ENCODE measurements at regions not wholly inside any gene's neighbourhood (a gene's known extent, or its start where the extent isn't known, plus 50 kb on each side); places are given as distances from the start of the nearest gene placed in this dataset.

- DNase-seq (ENCODE audit: low read depth in 2 of 2) = no peak
- Histone ChIP-seq H3K9me3 (ENCODE audit: control insufficient read depth, insufficient read depth, low read depth, low read length) (no peaks in the 10 kb centered on the region), H3K36me3 (ENCODE audit: control insufficient read depth, insufficient read depth, low read length) (no peaks in the 10 kb centered on the region), H3K79me2 (ENCODE audit: control insufficient read depth, insufficient read depth, low read length) (no peaks in the 10 kb centered on the region), H3K4me3 (replicated peaks in 1 of 4; ENCODE audit: control extremely low read depth in 1 of 4, insufficient read depth in 1 of 4, low read depth in 3 of 4, low read length in 4 of 4) (no peak overlapping the region), H3K27ac (ENCODE audit: insufficient read depth, low read length) (no peak overlapping the region), H3K4me1 (ENCODE audit: control insufficient read depth, extremely low read depth, insufficient read depth, low read length) (no peaks in the 10 kb centered on the region), H2AFZ (ENCODE audit: low read length) (no peak overlapping the region), H3K9ac (ENCODE audit: insufficient read depth, low read length) (no peak overlapping the region), H3K4me2 (ENCODE audit: extremely low read depth, insufficient read depth, low read length) (no peak overlapping the region), H4K20me1 (ENCODE audit: control insufficient read depth, extremely low read depth, insufficient read depth, low read length) (no peaks in the 10 kb centered on the region), H3K27me3 (ENCODE audit: control insufficient read depth, insufficient read depth, low read length) (no peaks in the 10 kb centered on the region)
- no peak for TF ChIP-seq EZH2 (IDR thresholded peaks at IDR 0.05; ENCODE audit: low read length, missing control alignments)
- TF ChIP-seq CTCF (conservative IDR thresholded peaks at IDR 0.05 in 1 of 2, IDR thresholded peaks at IDR 0.05 in 1 of 2; ENCODE audit: low read depth in 1 of 2, low read length in 2 of 2) = no peak
These were observed 86.3 kb upstream of the HMGXB4 start for GRCh38 chr22:35170716-35171697.

GRCh38 chr22:35172442-35172841 lies 84.9 kb upstream of the HMGXB4 start:
- Histone ChIP-seq H3K27ac (ENCODE audit: insufficient read depth, low read length) (no peak overlapping the region), H4K20me1 (ENCODE audit: control insufficient read depth, extremely low read depth, insufficient read depth, low read length) (no peaks in the 10 kb centered on the region), H3K4me2 (ENCODE audit: extremely low read depth, insufficient read depth, low read length) (no peak overlapping the region), H2AFZ (ENCODE audit: low read length) (no peak overlapping the region), H3K79me2 (ENCODE audit: control insufficient read depth, insufficient read depth, low read length) (no peaks in the 10 kb centered on the region), H3K4me3 (replicated peaks in 1 of 4; ENCODE audit: control extremely low read depth in 1 of 4, insufficient read depth in 1 of 4, low read depth in 3 of 4, low read length in 4 of 4) (no peak overlapping the region), H3K27me3 (ENCODE audit: control insufficient read depth, insufficient read depth, low read length) (no peaks in the 10 kb centered on the region), H3K9ac (ENCODE audit: insufficient read depth, low read length) (no peak overlapping the region), H3K4me1 (ENCODE audit: control insufficient read depth, extremely low read depth, insufficient read depth, low read length) (no peaks in the 10 kb centered on the region), H3K9me3 (ENCODE audit: control insufficient read depth, insufficient read depth, low read depth, low read length) (no peaks in the 10 kb centered on the region), H3K36me3 (ENCODE audit: control insufficient read depth, insufficient read depth, low read length) (no peaks in the 10 kb centered on the region)
- DNase-seq (ENCODE audit: low read depth in 2 of 2) = no peak
- TF ChIP-seq CTCF (conservative IDR thresholded peaks at IDR 0.05 in 1 of 2, IDR thresholded peaks at IDR 0.05 in 1 of 2; ENCODE audit: low read depth in 1 of 2, low read length in 2 of 2) (no peak), EZH2 (IDR thresholded peaks at IDR 0.05; ENCODE audit: low read length, missing control alignments) (no peak)

GRCh38 chr22:35173655-35174054 lies 83.6 kb upstream of the HMGXB4 start:
- no peak overlapping the region for H3K4me2 ChIP-seq (ENCODE audit: extremely low read depth, insufficient read depth, low read length)
- no peak for TF ChIP-seq CTCF (conservative IDR thresholded peaks at IDR 0.05 in 1 of 2, IDR thresholded peaks at IDR 0.05 in 1 of 2; ENCODE audit: low read depth in 1 of 2, low read length in 2 of 2)
- TF ChIP-seq EZH2 (IDR thresholded peaks at IDR 0.05; ENCODE audit: low read length, missing control alignments) = no peak
- no peak overlapping the region for H3K9ac ChIP-seq (ENCODE audit: insufficient read depth, low read length)
- no peaks in the 10 kb centered on the region for H4K20me1 ChIP-seq (ENCODE audit: control insufficient read depth, extremely low read depth, insufficient read depth, low read length)
- H3K27ac ChIP-seq (ENCODE audit: insufficient read depth, low read length) = no peak overlapping the region
- no peaks in the 10 kb centered on the region for H3K27me3 ChIP-seq (ENCODE audit: control insufficient read depth, insufficient read depth, low read length)
- no peak overlapping the region for H2AFZ ChIP-seq (ENCODE audit: low read length)
- H3K4me1 ChIP-seq (ENCODE audit: control insufficient read depth, extremely low read depth, insufficient read depth, low read length) = no peaks in the 10 kb centered on the region
- DNase-seq (ENCODE audit: low read depth in 2 of 2) = no peak
- no peaks in the 10 kb centered on the region for H3K9me3 ChIP-seq (ENCODE audit: control insufficient read depth, insufficient read depth, low read depth, low read length)
- H3K36me3 ChIP-seq (ENCODE audit: control insufficient read depth, insufficient read depth, low read length) = no peaks in the 10 kb centered on the region
- no peak overlapping the region for H3K4me3 ChIP-seq (replicated peaks in 1 of 4; ENCODE audit: control extremely low read depth in 1 of 4, insufficient read depth in 1 of 4, low read depth in 3 of 4, low read length in 4 of 4)
- no peaks in the 10 kb centered on the region for H3K79me2 ChIP-seq (ENCODE audit: control insufficient read depth, insufficient read depth, low read length)

Data from fibroblast of lung (primary cell).